ENCODE measurements at regions not wholly inside any gene's neighbourhood (a gene's known extent, or its start where the extent isn't known, plus 50 kb on each side); places are given as distances from the start of the nearest gene placed in this dataset.

DNA sequence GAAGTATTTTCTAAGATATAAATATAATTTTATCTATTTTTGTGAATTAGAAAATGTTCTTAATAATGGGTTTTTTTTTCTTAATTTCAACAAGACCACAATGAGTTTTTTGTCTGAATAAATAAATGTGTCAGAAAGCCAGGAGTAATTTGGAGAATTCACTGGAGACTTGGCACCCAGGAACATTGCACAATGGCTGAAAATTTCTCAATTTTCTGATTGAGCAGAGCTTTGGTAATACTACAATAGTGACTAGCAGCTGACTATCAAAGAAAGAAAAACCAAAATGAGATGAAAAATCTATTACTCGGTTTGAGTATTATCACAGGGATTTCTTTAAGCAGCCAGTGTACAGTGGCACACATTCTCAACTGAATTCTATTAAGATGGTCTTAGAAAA lies 394.4 kb upstream of the PCDH20 start:
- Histone ChIP-seq H3K4me1 (ENCODE audit: control insufficient read depth in 1 of 2, insufficient read depth in 2 of 2, low read length in 2 of 2) (no peaks in the 10 kb centered on the region), H3K4me3 (ENCODE audit: low read depth in 1 of 2, low read length in 2 of 2) (no peak overlapping the region), H3K27ac (ENCODE audit: low read length) (no peak overlapping the region), H3K27me3 (ENCODE audit: low read depth, low read length) (no peaks in the 10 kb centered on the region), H3K9me3 (ENCODE audit: control insufficient read depth in 1 of 2, low read length in 2 of 2) (no peaks in the 10 kb centered on the region), H3K36me3 (ENCODE audit: control insufficient read depth in 1 of 2, insufficient read depth in 2 of 2, low read length in 2 of 2) (no peaks in the 10 kb centered on the region)

DNA sequence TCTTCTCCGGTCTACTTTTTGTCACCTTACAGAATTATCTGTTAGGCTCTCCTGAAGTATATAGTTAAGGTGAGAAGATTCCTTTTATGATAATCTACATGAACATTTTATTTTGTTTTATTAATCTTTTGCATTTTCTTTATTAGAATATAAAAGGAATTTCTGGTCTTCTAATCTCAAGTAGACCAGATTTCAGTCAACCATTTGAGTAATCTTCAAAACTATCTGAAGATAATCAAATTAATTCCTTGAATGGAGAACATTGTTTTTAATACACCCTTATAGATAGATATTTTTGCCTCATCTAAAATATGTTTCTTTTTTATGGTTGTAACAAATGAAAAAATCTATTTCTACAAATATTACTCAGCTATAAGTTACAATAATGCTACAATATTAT lies 381.7 kb upstream of the PCDH20 start:
- H3K9me3 ChIP-seq (ENCODE audit: control insufficient read depth in 1 of 2, low read length in 2 of 2), result no peaks in the 10 kb centered on the region
- H3K27ac ChIP-seq (ENCODE audit: low read length), result no peak overlapping the region
- no peaks in the 10 kb centered on the region for H3K27me3 ChIP-seq (ENCODE audit: low read depth, low read length)
- no peak overlapping the region for H3K4me3 ChIP-seq (ENCODE audit: low read depth in 1 of 2, low read length in 2 of 2)
- H3K36me3 ChIP-seq (ENCODE audit: control insufficient read depth in 1 of 2, insufficient read depth in 2 of 2, low read length in 2 of 2), result no peaks in the 10 kb centered on the region
- no peaks in the 10 kb centered on the region for H3K4me1 ChIP-seq (ENCODE audit: control insufficient read depth in 1 of 2, insufficient read depth in 2 of 2, low read length in 2 of 2)

DNA sequence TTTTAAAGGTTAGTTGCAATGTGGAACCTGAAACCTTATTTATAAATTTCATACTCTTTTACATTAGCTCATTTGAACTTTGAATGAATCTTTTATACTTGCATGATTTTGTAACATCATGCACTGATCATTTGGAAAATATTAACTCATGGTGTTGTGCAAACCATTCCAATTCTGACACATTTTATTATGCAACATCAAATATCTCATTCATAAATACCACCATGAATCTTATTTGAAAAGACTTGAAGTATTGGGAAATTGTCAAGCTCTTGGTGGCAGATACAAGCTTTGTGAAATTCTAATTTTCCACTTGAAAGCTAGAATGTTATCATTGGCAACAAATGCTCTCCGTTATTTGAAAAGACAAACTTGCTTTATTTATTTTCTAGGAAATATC lies 379.9 kb upstream of the PCDH20 start:
- H3K9me3 ChIP-seq (ENCODE audit: control insufficient read depth in 1 of 2, low read length in 2 of 2), result no peaks in the 10 kb centered on the region
- H3K36me3 ChIP-seq (ENCODE audit: control insufficient read depth in 1 of 2, insufficient read depth in 2 of 2, low read length in 2 of 2), result no peaks in the 10 kb centered on the region
- H3K27me3 ChIP-seq (ENCODE audit: low read depth, low read length), result no peaks in the 10 kb centered on the region
- H3K4me1 ChIP-seq (ENCODE audit: control insufficient read depth in 1 of 2, insufficient read depth in 2 of 2, low read length in 2 of 2), result no peaks in the 10 kb centered on the region
- no peak overlapping the region for H3K4me3 ChIP-seq (ENCODE audit: low read depth in 1 of 2, low read length in 2 of 2)
- no peak overlapping the region for H3K27ac ChIP-seq (ENCODE audit: low read length)

DNA sequence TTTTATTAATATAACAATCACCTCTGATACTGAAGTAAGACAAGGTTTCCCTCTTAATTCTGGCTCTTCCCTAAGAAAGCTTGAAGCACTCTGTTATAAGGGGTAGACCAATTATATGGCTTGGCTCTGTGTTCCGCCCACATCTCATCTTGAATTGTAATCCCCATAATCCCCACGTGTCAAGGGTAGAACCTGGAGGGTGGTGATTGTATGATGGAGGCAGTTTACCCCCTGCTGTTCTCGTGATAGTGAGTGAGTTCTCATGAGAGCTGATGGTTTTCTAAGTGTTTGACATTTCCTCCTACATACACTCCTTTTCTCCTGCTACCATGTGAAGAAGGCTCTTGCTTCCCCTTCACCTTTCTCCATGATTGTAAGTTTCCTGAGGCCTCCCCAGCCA lies 363.8 kb upstream of the PCDH20 start:
- Histone ChIP-seq H3K9me3 (ENCODE audit: control insufficient read depth in 1 of 2, low read length in 2 of 2) (no peaks in the 10 kb centered on the region), H3K4me1 (ENCODE audit: control insufficient read depth in 1 of 2, insufficient read depth in 2 of 2, low read length in 2 of 2) (no peaks in the 10 kb centered on the region), H3K27ac (ENCODE audit: low read length) (no peak overlapping the region), H3K27me3 (ENCODE audit: low read depth, low read length) (no peaks in the 10 kb centered on the region), H3K36me3 (ENCODE audit: control insufficient read depth in 1 of 2, insufficient read depth in 2 of 2, low read length in 2 of 2) (no peaks in the 10 kb centered on the region), H3K4me3 (ENCODE audit: low read depth in 1 of 2, low read length in 2 of 2) (no peak overlapping the region)

DNA sequence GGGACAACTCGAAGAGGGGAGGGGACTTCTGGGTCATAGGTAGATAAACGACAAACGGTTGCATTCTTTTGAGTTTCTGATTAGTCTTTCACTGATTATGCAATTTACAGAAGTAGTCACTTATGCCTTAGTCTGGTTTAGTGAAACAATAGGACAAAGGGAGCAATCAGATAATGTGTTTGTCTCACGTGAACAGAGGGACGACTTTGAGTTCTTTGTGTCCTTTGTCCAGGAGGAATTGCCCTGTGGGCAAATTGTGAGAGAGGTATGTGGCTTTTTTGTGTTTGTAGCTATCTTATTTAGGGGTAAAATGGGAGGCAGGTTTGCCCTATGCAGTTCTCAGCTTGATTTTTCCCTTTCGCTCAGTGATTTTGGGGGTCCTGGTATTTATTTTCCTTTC lies 362.9 kb upstream of the PCDH20 start:
- Histone ChIP-seq H3K4me1 (ENCODE audit: control insufficient read depth in 1 of 2, insufficient read depth in 2 of 2, low read length in 2 of 2) (no peaks in the 10 kb centered on the region), H3K9me3 (ENCODE audit: control insufficient read depth in 1 of 2, low read length in 2 of 2) (no peaks in the 10 kb centered on the region), H3K27ac (ENCODE audit: low read length) (no peak overlapping the region), H3K27me3 (ENCODE audit: low read depth, low read length) (no peaks in the 10 kb centered on the region), H3K4me3 (ENCODE audit: low read depth in 1 of 2, low read length in 2 of 2) (no peak overlapping the region), H3K36me3 (ENCODE audit: control insufficient read depth in 1 of 2, insufficient read depth in 2 of 2, low read length in 2 of 2) (no peaks in the 10 kb centered on the region)

DNA sequence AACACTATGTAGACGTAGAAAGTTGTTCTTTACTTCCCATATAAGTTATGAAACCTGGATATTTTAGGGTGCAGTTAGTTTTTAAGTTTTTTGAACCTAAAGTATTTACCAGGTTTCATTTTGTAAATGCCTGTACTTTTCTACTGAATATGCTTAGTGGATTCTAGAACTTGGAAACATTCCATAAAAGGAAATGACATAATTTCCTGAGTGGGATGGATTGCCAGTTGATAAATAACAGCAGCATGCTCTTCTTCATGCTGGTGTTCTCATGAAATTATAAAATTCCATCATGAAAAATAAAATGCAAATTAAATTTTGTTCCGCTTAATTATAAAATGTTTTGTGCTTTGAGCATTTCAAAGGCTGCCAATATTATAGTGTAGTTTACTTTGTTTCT lies 362.2 kb upstream of the PCDH20 start:
- H3K9me3 ChIP-seq (ENCODE audit: control insufficient read depth in 1 of 2, low read length in 2 of 2), result no peaks in the 10 kb centered on the region
- no peak overlapping the region for H3K27ac ChIP-seq (ENCODE audit: low read length)
- H3K4me1 ChIP-seq (ENCODE audit: control insufficient read depth in 1 of 2, insufficient read depth in 2 of 2, low read length in 2 of 2), result no peaks in the 10 kb centered on the region
- no peaks in the 10 kb centered on the region for H3K36me3 ChIP-seq (ENCODE audit: control insufficient read depth in 1 of 2, insufficient read depth in 2 of 2, low read length in 2 of 2)
- H3K27me3 ChIP-seq (ENCODE audit: low read depth, low read length), result no peaks in the 10 kb centered on the region
- no peak overlapping the region for H3K4me3 ChIP-seq (ENCODE audit: low read depth in 1 of 2, low read length in 2 of 2)

DNA sequence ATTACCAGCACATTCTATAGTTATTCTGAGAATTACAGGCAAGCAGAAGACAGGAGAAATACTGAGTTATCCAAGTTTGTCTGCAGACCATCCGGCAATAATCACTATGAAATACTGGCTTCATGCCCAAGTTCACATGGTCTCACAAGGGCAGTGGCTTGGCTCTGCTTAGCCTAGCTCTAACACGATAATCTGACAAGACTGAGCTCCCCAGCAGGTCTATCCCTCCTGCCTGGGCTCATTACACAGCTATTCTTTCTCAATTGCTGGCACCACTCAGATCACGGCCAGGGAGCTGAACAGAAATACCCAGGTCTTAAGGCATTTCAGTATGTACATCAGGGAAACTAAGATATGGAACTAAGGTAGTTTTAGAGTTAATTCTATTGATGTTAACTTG lies 361.6 kb upstream of the PCDH20 start:
- no peak overlapping the region for H3K4me3 ChIP-seq (ENCODE audit: low read depth in 1 of 2, low read length in 2 of 2)
- no peaks in the 10 kb centered on the region for H3K4me1 ChIP-seq (ENCODE audit: control insufficient read depth in 1 of 2, insufficient read depth in 2 of 2, low read length in 2 of 2)
- H3K9me3 ChIP-seq (ENCODE audit: control insufficient read depth in 1 of 2, low read length in 2 of 2), result no peaks in the 10 kb centered on the region
- no peak overlapping the region for H3K27ac ChIP-seq (ENCODE audit: low read length)
- no peaks in the 10 kb centered on the region for H3K36me3 ChIP-seq (ENCODE audit: control insufficient read depth in 1 of 2, insufficient read depth in 2 of 2, low read length in 2 of 2)
- no peaks in the 10 kb centered on the region for H3K27me3 ChIP-seq (ENCODE audit: low read depth, low read length)

DNA sequence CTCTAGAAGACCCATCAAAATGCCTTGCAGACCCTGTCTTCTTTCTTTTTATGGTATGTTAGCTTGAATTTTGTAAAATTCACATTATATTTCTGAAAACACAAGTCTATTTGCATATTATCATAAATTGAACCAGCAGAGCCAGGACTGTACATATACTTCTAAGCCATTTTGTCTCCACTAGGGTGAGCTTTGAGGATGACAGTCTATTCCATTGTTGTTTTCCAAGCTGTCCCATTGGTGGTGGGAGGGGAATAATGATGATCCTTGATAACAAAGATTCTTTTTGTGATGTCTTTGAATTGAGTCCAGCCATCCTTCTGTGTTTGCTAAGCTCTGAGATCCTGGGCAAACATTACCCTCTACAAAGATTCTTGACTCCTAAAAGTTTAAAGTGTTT lies 359.3 kb upstream of the PCDH20 start:
- H3K4me3 ChIP-seq (ENCODE audit: low read depth in 1 of 2, low read length in 2 of 2), result no peak overlapping the region
- H3K36me3 ChIP-seq (ENCODE audit: control insufficient read depth in 1 of 2, insufficient read depth in 2 of 2, low read length in 2 of 2), result no peaks in the 10 kb centered on the region
- H3K9me3 ChIP-seq (ENCODE audit: control insufficient read depth in 1 of 2, low read length in 2 of 2), result no peaks in the 10 kb centered on the region
- H3K27ac ChIP-seq (ENCODE audit: low read length), result no peak overlapping the region
- H3K4me1 ChIP-seq (ENCODE audit: control insufficient read depth in 1 of 2, insufficient read depth in 2 of 2, low read length in 2 of 2), result no peaks in the 10 kb centered on the region
- no peaks in the 10 kb centered on the region for H3K27me3 ChIP-seq (ENCODE audit: low read depth, low read length)

DNA sequence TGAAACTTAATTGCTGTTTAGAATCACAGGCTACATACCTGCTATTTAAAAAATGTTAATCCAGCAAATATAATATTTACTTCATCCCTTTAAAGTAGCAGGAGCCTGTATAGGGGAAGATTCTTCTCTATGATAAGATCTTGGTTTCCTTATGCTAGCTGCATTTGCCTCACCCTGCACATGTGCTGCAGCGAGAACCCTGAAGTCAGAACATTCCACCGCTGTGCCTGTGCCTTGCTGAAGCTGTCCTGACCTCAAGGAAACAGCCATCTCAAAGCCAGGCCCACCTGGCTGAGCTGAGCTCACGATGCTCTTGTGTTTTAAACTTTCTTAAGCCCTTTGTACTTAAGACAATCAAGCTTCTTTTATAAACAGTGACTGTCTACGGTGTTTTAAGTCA lies 355.0 kb upstream of the PCDH20 start:
- no peak overlapping the region for H3K4me3 ChIP-seq (ENCODE audit: low read depth in 1 of 2, low read length in 2 of 2)
- H3K27me3 ChIP-seq (ENCODE audit: low read depth, low read length), result no peaks in the 10 kb centered on the region

DNA sequence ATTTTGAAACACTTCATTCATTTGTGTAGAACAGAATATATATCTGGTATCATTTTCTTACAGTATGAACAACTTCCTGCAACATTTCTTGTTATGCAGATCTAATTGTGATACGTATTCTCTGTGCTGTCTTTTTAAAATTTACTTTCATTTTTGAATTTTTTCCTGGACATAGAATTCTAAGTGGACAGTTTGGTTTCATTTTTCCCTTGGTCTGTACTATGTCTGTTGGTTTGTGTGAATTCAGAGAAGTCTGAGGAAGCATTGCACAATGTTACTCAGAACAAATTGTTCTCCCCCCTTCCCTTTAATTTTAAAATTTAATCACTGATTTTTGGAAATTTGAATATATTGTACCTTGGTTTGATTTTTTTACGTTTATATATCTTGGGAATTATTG lies 352.5 kb upstream of the PCDH20 start:
- H3K4me3 ChIP-seq (ENCODE audit: low read depth in 1 of 2, low read length in 2 of 2), result no peak overlapping the region
- peaks cover 0 to 7% of the 10 kb centered on the region in 2 donors for H3K9me3 ChIP-seq (ENCODE audit: control insufficient read depth in 1 of 2, low read length in 2 of 2)
- no peaks in the 10 kb centered on the region for H3K36me3 ChIP-seq (ENCODE audit: control insufficient read depth in 1 of 2, insufficient read depth in 2 of 2, low read length in 2 of 2)
- no peaks in the 10 kb centered on the region for H3K27me3 ChIP-seq (ENCODE audit: low read depth, low read length)
- no peaks in the 10 kb centered on the region for H3K4me1 ChIP-seq (ENCODE audit: control insufficient read depth in 1 of 2, insufficient read depth in 2 of 2, low read length in 2 of 2)
- no peak overlapping the region for H3K27ac ChIP-seq (ENCODE audit: low read length)

More for the DNA sequence above, 355.0 kb upstream of the PCDH20 start:
- Histone ChIP-seq H3K4me1 (ENCODE audit: control insufficient read depth in 1 of 2, insufficient read depth in 2 of 2, low read length in 2 of 2) (no peaks in the 10 kb centered on the region), H3K27ac (ENCODE audit: low read length) (no peak overlapping the region), H3K36me3 (ENCODE audit: control insufficient read depth in 1 of 2, insufficient read depth in 2 of 2, low read length in 2 of 2) (no peaks in the 10 kb centered on the region), H3K9me3 (ENCODE audit: control insufficient read depth in 1 of 2, low read length in 2 of 2) (peaks cover 0 to 7% of the 10 kb centered on the region in 2 donors)

DNA sequence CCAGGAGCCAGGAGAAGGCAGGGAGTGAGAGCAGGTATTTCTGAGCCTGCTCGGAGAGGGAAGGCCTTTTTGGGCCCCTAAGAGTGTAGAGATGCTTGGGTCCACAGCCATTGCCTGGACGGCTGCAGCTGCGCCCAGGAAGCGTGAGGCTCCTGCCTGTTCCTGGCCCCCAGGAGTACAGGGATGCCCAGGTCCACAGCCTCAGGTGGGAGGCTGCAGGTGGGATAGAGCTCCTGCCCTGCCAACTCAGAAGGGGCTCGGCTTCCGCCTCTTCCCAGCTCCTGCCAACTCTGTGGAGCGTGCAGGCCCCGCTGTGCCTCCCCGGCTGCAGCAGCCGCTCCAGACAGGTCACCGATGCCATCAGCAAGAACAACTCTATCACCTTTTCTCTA lies 351.0 kb upstream of the PCDH20 start:
- H3K4me1 ChIP-seq (ENCODE audit: control insufficient read depth in 1 of 2, insufficient read depth in 2 of 2, low read length in 2 of 2), result no peaks in the 10 kb centered on the region
- H3K4me3 ChIP-seq (ENCODE audit: low read depth in 1 of 2, low read length in 2 of 2), result no peak overlapping the region
- no peaks in the 10 kb centered on the region for H3K36me3 ChIP-seq (ENCODE audit: control insufficient read depth in 1 of 2, insufficient read depth in 2 of 2, low read length in 2 of 2)
- peaks cover 0 to 7% of the 10 kb centered on the region in 2 donors for H3K9me3 ChIP-seq (ENCODE audit: control insufficient read depth in 1 of 2, low read length in 2 of 2)
- H3K27me3 ChIP-seq (ENCODE audit: low read depth, low read length), result no peaks in the 10 kb centered on the region
- no peak overlapping the region for H3K27ac ChIP-seq (ENCODE audit: low read length)

DNA sequence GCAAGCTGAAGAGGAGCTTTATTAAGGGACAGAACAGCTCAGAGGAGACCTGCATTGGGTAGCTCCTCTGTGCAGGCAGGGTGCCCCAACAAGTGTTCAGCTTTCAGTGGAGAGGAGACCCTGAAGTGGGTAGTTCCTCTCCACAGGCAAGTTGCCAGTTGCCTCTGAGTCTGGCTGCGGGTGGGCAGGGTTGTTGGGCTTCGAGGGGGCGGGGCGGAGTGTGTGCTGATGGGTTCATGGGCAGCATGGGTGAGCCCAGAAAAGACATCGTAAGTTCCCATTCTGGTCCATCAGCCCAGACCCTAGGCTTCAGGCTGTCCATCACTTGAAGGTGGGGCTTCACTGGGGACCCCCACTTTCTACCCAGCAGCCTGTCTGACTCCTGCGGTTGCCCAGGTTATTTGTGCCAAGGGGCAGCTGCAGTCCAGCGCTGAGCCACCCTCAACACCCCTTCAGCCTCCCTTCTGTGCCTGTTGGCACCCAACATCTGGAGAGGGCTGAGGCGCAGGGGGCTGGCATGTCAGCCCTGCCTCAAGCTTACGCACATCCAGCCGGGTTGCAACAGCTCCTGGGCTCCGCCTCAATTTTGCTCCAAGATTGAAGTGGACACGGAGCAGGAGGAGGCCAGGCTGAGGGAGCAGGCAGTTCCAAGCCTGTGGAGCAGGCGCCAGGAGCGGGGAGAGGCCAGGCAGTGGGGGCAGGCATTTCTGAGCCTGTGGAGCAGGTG lies 350.5 kb upstream of the PCDH20 start:
- Histone ChIP-seq H3K27me3 (ENCODE audit: low read depth, low read length) (no peaks in the 10 kb centered on the region), H3K9me3 (ENCODE audit: control insufficient read depth in 1 of 2, low read length in 2 of 2) (peaks cover 0 to 7% of the 10 kb centered on the region in 2 donors)

More for the DNA sequence above, 350.5 kb upstream of the PCDH20 start:
- Histone ChIP-seq H3K4me1 (ENCODE audit: control insufficient read depth in 1 of 2, insufficient read depth in 2 of 2, low read length in 2 of 2) (no peaks in the 10 kb centered on the region), H3K27ac (ENCODE audit: low read length) (no peak overlapping the region), H3K36me3 (ENCODE audit: control insufficient read depth in 1 of 2, insufficient read depth in 2 of 2, low read length in 2 of 2) (no peaks in the 10 kb centered on the region), H3K4me3 (ENCODE audit: low read depth in 1 of 2, low read length in 2 of 2) (no peak overlapping the region)

Data from muscle layer of duodenum (tissue), 2 donors.